Esophagus mucosa (tissue), 1 donor: ENCODE measurements at regions not wholly inside any gene's neighbourhood (a gene's known extent, or its start where the extent isn't known, plus 50 kb on each side); places are given as distances from the start of the nearest gene placed in this dataset.

Experiments
- ATAC-seq: fragments of 200-7000 bp; cut with Tn5 transposase; one replicate; pipeline ENCODE4 v1.9.1; 2020
- donor health status: DM: yes; HTN: yes; CAD: no.

DNA sequence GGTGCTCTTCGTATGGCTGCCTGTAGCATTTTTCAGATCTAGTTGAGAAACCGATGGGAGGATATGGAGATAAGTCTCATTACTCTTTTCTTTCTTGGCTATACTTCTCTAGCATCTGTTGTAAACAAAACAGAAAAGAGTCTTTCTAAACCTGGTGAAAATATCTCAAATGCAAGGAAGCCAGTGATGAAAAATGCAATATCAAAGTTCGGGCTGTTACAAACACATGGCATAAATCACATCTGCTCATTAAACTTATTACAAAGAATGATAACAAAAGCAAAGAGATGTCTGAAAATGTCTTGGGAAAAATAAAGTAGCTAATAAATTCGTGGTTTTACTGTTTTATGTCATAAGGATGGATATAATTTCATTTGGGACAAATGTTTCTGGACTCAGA lies 71.8 kb upstream of the IGFBP3 start:
- no peak for ATAC-seq

DNA sequence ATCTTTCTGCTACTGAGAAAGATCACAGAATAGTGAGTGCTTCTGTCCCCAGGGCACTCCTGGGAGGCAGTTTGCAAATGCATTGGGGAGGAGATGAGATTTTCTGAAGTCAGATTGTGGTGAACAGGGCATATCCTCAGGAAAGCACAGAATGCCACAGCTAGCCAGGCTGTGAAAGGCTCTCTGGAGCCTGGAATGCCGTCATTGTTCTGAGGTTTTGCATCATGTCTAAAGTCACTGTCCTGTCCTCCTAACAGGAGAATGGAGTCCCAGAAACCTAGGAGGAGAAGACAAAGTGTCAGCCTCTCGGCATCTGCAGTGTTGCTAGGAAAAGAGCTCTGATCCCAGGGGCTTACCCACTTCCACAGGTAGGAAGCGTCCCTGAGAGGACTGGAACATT lies 69.2 kb upstream of the IGFBP3 start:
- no peak for ATAC-seq

DNA sequence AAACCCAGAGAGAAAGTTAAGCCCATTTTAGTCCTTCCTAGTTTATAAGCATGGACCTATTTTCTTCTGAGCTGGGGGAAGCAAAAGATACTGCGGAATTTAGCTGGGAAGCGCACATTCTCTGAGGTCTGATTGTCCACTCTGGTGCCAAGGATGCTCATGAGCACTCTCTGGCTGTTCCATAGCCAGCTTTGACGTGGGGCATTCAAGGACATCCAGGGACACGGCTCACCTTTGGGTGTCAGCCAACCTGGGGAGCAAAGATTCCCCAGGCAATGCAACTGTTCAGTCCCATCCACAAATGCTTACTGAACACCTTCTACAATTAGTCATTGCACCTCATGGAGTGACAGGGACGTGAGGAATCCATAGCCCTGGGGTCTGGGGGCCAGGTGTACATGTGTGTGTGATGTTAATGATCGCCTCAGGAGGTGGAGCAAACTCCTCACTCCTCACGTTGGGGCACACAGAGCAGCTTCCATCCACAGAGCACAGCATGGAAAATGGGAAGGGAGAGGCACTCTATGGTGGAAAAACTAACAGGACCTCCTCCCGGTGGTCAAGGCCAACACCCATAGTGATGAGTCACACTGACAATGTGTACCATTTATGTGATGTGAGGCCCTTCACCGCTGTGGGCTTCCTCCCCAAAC lies 67.5 kb upstream of the IGFBP3 start:
- no peak for ATAC-seq

DNA sequence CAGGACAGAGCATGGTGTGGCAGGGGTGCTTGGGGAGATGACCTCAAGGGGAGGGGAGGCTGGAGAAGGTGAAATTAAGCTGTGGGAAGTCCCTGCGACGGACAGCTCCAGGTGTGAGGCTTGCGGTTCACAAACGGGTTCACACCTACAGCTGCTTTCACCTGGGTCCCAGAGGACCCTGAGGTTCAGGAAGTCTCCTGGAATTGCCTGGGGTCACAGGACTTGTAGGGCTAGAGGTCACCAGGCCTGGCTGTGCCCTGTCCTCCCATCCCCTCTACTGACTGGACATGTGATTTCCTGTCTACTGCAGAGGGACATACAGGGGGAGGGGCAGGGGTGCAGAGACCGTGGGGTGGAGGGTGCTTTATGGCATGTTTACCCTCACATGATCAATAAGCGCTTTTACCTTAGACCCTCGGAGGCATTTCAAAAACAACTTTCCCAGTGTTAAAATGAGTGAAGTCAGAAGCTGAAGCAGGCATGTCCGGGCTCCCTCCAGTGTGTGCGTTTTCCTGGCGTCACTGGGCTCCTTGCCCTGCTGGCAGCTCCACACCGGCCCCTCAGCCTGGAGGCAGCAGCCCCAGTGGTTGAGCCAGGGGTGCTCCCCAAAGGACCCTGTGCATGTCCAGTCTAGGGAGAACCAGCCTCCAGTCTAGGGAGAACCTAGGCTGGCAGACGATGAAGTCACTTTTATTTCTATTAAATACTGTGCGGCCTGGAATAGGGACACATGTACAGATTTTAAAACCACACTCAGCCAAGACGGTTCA lies 66.6 kb upstream of the IGFBP3 start:
- no peak for ATAC-seq

DNA sequence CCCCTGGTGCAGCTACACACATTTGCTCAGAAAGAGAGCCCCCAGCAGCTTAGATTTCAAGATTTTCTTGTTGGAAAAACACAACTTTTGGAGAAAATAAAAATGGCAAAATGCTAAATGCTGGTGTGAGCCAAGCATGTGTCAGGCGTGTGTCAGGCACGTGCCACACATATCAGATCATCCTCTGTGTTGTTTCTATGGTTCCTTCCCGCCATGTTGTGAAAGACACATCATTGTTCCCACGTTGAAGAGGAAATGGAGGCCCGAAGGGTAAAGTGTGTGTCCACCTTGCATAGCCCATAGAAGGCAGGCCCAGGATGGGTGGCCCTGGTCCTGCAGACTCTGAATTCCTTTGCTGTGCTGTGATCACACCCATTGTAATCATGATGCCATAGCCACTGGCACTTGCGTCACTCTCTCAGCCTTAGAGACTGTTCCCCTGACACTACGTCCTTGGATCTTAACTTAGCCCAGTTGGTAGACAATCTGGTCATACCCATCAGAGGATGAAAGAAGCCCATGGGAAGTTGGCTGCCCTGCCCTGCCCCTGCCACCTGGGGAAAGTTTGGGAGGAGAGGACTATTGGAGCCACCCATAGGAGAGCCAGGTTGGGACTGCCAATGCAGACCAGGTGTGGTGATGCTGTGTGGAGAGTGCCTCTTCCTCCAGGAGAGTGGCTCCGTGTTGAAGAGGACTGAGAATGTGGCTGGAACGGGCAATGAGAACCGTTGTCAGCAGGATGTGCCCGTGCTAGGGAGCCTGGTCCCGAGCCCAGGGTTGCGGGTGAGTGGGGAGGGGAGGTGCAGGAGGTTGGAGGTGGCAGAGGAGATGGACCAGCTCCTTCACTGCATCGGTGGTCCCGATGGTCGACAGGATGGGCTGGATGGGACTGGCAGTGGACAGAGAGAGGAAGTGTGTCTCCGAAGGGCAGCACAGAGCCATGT lies 65.6 kb upstream of the IGFBP3 start:
- no peak for ATAC-seq

DNA sequence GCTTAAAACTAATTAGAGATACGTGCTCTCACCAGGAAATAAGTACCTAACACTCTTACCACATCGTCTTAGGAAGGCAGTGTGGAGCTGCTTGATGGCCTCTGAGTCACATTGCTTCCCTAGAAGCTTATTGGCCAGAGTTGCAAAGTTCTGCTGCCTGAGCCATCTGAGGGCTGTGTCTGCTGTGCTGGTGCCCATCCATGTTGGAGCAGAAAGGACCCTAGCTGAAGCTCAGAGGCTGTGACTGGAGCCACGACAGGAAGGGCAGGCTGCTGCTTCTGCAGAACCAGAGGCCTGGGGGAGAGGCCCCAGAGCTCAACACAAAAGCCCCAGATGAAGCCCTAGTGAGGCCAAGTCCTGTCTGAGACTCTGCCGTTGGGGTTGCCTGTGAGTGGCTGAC lies 64.8 kb upstream of the IGFBP3 start:
- peak; percentile 82 for ATAC-seq

DNA sequence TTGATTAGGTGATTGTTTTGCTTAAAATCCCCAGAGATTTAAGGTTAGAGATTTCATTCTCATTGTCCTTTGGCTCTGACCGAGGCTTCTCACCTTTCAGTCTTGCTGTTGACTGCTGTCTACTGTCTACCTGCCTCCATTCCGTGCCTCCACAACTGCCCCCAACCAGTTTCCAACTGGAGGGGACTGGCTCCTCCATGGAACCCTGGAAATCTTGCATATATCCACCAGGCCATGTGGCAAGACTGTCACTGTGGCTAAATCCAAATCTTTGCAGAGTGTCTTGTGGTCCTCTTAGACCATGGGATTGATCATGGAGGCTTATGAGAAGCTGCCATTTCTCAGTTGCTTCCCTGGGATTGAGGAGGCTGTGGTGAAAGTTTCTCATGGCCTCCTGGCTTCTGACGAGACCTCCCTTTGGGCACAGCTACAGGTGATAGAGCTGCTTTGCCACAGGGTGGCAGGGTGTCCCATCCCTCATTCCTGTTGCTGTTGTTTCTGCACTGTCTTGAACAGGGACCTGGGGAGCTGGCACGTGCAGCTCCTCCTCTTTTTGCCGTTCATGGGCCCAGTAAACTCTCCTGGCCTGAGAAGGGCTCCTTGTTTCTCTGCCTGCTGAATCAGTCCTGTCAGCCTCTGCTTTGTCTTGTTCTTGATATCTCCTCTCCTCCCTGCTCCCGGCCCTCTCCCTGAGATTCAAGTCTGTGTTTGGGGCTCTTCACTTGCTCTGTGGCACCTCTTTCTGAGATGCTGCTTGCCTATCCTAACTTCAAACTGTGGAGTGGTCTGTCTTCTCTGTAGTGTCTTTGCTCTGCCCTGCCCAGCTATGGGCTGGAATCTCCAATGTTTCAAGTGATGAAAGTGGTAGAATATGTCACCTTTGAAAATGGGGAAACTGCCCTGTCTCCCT lies 63.6 kb upstream of the IGFBP3 start:
- ATAC-seq = no peak

DNA sequence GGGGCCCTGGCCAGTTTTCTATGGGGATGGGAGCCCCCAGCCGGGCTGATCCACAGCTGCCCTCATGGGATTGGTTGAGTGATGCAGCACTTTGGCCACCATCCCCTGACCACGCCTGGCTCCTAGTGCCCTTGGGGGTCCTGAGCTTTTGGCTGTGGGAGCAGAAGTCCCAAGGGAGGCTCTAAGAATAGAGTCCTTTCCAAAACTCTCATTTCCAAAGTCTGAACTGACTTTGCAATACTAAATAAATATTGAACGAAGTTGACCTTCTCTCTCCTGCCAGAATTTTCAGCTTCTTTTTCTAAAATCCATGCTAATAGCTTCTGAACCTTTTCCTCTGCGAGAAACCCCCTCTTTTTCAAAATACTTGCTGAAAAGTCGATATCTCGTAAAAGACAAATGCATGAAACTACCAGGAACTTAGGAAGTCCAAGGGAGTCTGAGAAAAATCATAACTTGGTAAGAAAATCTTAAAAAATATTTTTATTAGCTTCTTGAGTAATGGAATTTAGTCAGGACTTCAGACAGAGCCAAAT lies 62.7 kb upstream of the IGFBP3 start:
- ATAC-seq = no peak

DNA sequence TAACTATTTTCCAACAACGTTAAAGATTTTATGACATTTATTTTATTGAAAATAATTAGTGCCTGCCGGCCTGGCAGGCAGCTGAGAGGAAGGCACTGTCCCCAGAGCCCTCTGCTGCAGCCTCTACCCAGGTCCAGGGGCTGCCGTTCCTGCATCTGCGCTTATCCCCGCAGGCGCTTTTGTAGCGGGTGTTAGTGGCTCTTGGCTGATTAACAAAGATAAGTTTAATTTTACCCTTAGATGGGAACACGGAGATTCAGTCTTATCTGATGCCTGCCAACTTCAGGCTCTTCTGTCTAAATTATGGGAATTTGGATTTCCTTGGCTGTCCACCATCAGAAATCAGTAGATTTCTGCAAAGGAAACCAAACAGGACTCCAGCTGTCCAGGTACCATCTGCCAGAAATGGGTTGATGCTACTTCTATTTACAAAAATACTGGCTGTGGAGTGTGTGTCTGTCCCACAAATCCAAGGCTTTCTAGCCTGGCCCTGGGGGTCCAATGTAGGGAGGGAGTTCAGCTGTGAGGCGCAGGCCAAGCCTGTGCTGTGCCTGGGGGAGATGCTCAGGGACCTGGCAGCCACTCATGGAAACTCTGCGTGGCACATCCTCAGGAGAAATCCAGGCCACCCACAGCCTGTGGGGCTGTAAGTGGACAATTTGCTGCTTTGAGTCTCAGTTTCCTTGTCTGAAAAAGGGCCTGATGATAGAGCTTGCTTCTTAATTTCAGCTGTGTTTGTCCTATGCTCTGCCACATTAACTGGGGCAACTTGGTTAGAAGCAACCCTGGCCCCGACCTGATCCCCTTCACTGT lies 62.0 kb upstream of the IGFBP3 start:
- ATAC-seq = no peak

DNA sequence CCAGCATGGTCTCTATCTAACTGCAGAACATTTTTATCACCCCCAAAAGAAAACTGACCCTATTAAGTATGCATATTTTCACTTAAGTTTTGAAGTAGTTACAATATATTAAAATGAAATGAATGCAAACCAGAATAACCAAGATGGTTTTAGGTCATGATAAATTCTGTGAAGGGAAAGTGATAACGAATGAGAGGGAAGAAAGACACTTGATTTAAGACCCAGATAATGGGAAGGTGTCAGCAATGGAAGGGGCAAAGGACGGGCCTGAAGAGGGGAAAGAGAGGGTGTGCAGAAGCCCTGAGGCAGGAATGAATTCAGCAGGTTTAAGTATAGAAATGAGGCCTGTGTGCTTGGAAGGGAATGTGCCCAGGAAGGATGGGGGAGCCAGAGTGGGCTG lies 61.1 kb upstream of the IGFBP3 start:
- no peak for ATAC-seq

DNA sequence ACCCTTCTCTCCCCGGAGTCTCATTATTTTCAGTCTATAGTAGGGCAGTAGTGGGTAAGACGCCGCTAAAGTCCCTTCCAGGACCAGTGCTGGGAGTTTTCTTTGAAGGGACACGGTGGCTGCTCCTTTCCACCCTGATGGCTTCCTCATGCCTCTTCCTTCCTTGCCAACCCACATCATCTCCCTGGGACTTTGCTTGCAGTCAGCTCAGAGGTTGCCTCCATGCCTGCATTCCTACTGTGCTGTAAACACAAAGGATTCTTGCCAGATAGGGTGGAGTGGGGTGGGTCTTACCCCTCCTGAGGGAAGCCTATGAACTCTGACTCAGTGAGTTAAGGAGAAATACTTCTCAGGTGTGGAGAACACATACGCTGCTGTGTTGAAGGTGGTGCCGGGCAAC lies 59.9 kb upstream of the IGFBP3 start:
- ATAC-seq = no peak

DNA sequence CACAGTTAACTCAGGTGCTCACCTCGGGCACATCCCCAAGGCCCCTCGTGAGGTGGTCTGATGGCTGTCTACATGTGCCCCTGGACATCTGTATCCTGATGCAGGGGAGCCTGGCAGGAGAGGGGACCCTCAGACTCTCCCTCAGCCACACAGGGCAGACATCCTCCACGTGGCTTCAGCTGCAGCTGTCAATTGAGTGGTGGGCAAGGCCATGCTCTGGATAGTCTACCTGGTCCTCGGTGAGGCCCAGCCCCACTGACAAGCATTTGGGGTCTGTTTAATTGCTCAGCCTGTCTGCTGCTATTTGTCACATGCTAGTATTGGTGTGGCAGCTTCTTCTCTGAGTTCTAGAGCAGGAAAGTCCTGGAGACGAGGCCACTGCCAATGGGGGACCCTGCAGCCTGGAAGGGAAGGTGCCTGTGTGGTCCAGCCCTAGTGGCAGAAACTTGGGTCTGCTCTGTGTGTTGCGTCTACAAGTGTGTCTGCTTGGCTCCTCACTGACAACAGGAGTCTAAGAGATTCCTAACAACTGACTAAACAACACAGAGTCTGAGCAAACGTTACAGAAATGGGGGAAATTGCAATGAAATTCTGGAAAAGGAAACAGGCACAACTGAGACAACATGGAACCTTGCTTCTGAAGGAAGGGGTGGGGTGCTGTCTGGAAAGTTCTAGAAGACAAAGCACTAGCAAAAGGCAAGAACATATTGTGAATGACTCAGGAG lies 59.3 kb upstream of the IGFBP3 start:
- ATAC-seq = no peak

DNA sequence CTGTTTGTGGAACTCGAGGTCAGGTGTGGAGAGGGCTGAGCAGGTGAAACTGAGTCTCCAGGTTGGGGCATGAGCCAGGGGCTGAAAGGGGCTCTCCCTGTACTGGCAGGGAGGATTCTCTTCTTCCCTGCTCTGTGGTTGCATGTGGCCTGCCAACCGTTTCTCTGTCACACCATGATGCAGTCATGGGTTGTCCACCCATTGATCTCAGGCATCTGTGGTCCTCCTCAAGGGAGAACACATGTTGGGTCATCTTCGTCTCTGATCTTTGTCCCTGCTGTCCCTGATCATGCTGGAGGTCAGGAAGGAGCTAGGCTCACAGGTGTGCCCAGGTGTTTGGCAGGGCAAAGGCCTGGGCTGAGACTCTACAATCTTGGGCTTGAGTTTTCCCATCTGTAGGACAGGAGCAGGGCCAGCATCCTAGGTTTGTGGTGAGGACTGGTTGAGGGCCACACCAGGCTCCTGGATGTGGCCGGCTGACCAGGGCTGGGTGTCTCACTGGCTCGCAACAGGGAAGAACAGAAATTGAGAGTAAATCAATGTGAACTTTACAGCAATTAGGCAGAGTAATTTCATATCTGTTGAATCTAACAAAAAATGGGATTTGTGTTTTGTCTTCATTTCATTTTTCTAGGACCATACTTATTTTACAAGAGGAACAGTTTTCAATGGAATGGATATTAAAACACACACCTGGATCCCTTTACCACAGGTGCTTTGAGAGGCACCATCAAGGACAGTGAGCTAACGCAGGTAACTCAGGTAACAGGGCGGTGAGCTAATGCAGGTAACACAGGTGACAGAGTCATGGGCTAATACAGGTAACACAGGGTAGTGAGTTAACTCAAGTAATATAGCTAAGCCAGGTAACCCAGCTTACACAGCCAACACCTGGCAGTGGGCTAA lies 58.5 kb upstream of the IGFBP3 start:
- ATAC-seq = peak; percentile 9

DNA sequence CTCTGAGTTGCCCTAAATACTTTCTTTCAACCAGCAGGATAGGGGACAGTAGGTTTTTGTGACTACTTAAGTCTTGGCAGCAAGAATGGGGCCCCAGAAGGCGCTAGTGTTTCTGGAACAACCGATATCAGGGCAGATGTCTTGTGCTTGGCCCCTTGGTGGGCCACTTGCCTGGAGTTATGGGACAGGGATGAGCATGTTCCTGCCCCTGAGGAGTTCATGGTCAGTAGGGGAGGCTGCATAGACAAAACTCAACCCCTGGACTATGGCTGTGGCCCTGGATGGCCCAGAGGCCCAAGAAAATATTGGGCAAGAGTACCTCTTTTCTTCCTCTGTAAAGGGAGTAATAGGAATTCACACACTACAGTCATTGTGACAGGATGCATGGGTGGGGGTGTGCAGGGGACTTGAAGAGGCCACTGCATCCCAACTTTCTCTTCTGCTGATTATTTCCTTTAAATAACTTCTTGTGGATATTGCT lies 57.7 kb upstream of the IGFBP3 start:
- no peak for ATAC-seq

DNA sequence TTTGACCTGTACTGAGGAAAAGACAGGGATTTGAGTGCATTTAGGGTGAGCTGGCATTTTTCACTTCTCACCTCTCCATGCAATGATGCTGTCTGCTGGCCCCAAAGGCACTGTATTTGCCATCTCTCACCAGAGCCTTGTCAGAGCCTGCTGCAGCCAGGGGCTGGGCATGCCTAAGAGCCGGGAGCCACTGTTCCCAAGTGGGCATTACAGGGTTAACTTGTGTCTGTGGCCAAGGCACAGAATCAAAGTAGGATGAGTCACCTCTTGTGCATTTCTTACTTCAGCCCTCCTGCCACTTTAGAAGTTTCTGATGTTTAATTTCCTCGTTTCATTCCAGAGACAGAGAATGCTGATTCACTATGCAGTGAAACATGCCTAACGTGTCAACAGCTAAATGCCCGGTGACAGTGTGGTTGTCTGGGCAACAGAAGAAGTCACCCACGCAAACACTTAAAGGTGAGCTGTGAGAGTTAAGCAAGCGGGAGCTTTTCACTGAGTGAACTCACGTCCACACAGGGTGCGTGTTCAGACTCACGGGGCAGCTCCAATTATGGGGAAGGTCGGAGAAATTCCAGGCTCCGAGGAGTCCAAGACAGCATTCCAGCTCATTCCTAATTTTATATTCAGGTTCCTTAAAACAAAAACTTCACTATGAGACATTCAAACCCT lies 57.1 kb upstream of the IGFBP3 start:
- peak; percentile 94 for ATAC-seq

DNA sequence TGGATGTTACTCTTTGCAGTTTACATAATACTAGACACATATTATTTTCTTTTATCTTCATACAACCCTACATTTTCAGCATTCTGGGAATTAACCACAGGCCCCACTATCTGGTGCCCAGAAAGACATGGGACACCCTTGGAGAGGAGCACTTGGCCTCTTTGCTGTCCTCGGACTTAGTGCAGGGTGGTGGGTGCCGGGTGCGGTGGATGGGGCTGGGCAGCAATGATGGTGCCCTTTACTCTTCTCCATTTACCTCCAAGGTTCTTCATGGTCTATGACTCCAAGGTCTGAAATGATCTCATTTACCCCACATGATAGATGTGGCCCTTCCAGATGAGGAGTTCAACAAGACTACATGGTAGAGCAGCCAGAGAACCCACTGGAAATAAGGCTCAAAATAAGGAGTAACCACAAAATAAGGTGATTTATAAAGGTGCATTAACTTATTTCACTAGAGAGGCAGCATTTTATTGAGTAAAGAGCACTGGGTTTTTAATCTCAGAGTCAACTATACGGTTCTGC lies 56.2 kb upstream of the IGFBP3 start:
- ATAC-seq = no peak

DNA sequence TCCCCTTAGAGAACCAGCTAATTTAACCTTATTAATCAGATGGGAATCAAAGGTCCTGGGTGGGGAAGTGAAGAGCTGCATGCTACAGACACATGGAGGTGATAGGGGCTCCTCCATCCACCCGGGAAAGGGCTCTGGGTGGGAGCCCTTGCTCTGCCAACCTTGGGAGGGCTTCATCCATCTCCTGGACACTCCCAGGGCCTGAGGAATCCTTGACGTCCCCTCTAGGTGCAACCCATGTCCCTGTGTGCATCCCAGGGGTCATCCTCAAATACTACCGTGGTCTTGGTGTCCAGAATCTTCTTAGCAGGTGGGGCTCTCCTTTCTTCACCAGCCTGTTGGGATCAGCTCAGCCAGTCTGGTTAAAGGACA lies 55.4 kb upstream of the IGFBP3 start:
- ATAC-seq = no peak

DNA sequence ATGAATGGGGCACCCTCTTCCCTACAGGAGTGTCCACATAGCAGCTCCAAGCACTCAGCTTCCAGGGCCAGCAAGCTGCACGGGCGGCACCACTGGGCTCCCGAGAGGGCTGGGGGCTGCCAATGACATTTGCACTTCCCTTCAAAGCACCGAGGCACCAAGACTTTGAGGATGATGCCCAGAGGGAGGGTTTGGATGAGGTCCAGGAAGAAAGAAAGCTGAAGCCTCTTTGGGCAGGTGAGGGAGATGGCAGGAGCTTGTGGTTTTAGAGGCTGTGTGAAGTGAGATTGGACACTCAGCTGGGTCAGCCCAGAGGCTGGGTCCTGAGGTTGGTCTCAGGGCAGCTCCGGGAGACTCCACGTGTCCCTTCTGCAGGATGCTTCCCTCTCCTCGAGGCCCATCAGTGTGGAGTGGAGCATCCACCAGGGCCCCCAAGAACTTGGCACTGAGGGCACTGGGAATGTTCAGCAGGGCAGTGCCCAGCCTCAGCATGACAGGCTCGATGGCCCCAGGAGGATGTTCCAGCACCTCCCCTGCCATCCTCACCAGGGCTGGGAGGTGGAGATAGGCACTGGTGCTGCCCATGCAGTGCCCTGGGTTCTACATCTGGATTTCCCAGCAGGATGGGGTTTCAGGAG lies 54.9 kb upstream of the IGFBP3 start:
- ATAC-seq = no peak
